Transverse colon (tissue), 4 donors: ENCODE measurements at regions not wholly inside any gene's neighbourhood (a gene's known extent, or its start where the extent isn't known, plus 50 kb on each side); places are given as distances from the start of the nearest gene placed in this dataset.

Experiments used
- DNase-seq: peaks from one replicate; pipeline ENCODE4 v3.0.0-alpha.2; 2019
- H3K27ac ChIP-seq, 4 donors: fragments of 200-600 bp; sonication (generic); 2 replicates each; pipeline ENCODE4 v1.5.1; 2016 to 2018; ENCODE audit warnings: inconsistent platforms in 4 of 4
- H3K27me3 ChIP-seq: fragments of 200-600 bp; sonication (generic); 2 replicates; pipeline ENCODE4 v1.5.1; 2017; ENCODE audit warnings: inconsistent platforms
- H3K36me3 ChIP-seq, 4 donors: fragments of 200-600 bp; sonication (generic); 2 replicates each; pipeline ENCODE4 v1.5.1; 2017 to 2019; ENCODE audit warnings: inconsistent platforms in 4 of 4
- H3K4me1 ChIP-seq, 4 donors: fragments of 200-600 bp; sonication (generic); 2 replicates each; pipeline ENCODE4 v1.5.1; 2017 to 2020; ENCODE audit warnings: inconsistent platforms in 4 of 4
- H3K4me3 ChIP-seq, 4 donors: fragments of 200-600 bp; sonication (generic); 1 replicate in 1 of 4; 2 replicates in 3 of 4; pipeline versions ENCODE4 v1.5.1 to v1.6.1; 2017 to 2019; ENCODE audit warnings: inconsistent platforms in 4 of 4
- H3K9me3 ChIP-seq, 2 donors: fragments of 200-600 bp; sonication (generic); 2 replicates each; pipeline ENCODE4 v1.5.1; 2017 to 2019; ENCODE audit warnings: inconsistent platforms in 2 of 2
- CTCF ChIP-seq, 5 experiments: fragments of 200-600 bp in 3 of 5; fragments of 450-650 bp in 2 of 5; sonication (generic) in 3 of 5; IDR thresholded peaks; 1 replicate in 2 of 5; 2 replicates in 3 of 5; pipeline ENCODE4 v1.5.1; 2016 to 2017; ENCODE audit warnings: antibody characterized with exemption in 5 of 5, inconsistent platforms in 3 of 5, mild to moderate bottlenecking in 2 of 5, moderate library complexity in 1 of 5
- EP300 ChIP-seq: sonication (generic); formaldehyde crosslinking; IDR thresholded peaks from one replicate; pipeline ENCODE4 v1.6.1; 2017; ENCODE audit warnings: antibody characterized with exemption, low read depth
- POLR2A ChIP-seq: fragments of 450-650 bp; IDR thresholded peaks from one replicate; pipeline ENCODE4 v1.6.1; 2016; ENCODE audit warnings: antibody characterized with exemption, mild to moderate bottlenecking, moderate library complexity
- POLR2AphosphoS5 ChIP-seq, 3 donors: sonication (generic); formaldehyde crosslinking; IDR thresholded peaks; one replicate each; pipeline ENCODE4 v1.6.1; 2016; ENCODE audit warnings: antibody characterized with exemption in 3 of 3
- WGBS, 2 donors: methylation state at CpG; one replicate each; pipeline ENCODE4 v1.1.5; 2018; ENCODE audit warnings: low coverage in 1 of 2; 5-methylcytosine and 5-hydroxymethylcytosine counted together
- in situ Hi-C, 4 donors: fragments of 200-750 bp; cut with MboI; loops; one replicate each; pipeline versions ENCODE4 v1.15.0 to v1.15.1; 2017; ENCODE audit warnings: low sequenced_read_pairs in 3 of 4, low pct_ligation_motif_present in 1 of 4, low pct_unique_long_range_greater_than_20kb in 1 of 4
- intact Hi-C: fragments of 100-400 bp; cut with DNase I; formaldehyde crosslinking; loops from one replicate; pipeline ENCODE4 v1.15.1; 2023; ENCODE audit warnings: low total_unique reads

GRCh38 chr1:8211883-8212579 lies 105.9 kb upstream of the SLC45A1 start:
- WGBS, 2 donors: 72 to 83% methylated on average over 4 to 27 of the region's 27 CpGs
- H3K27ac ChIP-seq: peak overlapping the region in 1 of 4 donors; percentile 50
- TF ChIP-seq POLR2AphosphoS5 (IDR thresholded peaks at IDR 0.05) (peak in 2 of 3 donors; percentile 12 to 33), CTCF (IDR thresholded peaks at IDR 0.05) (no peak), POLR2A (no peak), EP300 (no peak)
- peak; percentile 26 for DNase-seq
- no peaks in the 10 kb centered on the region for H3K36me3 ChIP-seq
- H3K9me3 ChIP-seq: no peaks in the 10 kb centered on the region
- in situ Hi-C loops (no loop called here), intact Hi-C loops (loop anchor here (10.0 kb wide), 1 partner anchor 187 kb away; the partner anchor contains the start of gene ERRFI1)
- peaks cover 0 to 7% (median 4%) of the 10 kb centered on the region in 4 donors for H3K4me1 ChIP-seq
- H3K4me3 ChIP-seq: no peak overlapping the region
- no peaks in the 10 kb centered on the region for H3K27me3 ChIP-seq

GRCh38 chr1:8211251-8211882 lies 106.5 kb upstream of the SLC45A1 start:
- peak overlapping the region in 1 of 4 donors; percentile 50 for H3K27ac ChIP-seq
- no peaks in the 10 kb centered on the region for H3K36me3 ChIP-seq
- no peaks in the 10 kb centered on the region for H3K9me3 ChIP-seq
- intact Hi-C loops: loop anchor here (10.0 kb wide), 1 partner anchor 187 kb away; the partner anchor contains the start of gene ERRFI1
- H3K4me3 ChIP-seq: no peak overlapping the region
- WGBS, 2 donors: 40 to 86% methylated on average over 1 to 17 of the region's 17 CpGs
- TF ChIP-seq CTCF (IDR thresholded peaks at IDR 0.05) (no peak), POLR2A (no peak), EP300 (no peak), POLR2AphosphoS5 (IDR thresholded peaks at IDR 0.05) (no peak)
- no peaks in the 10 kb centered on the region for H3K27me3 ChIP-seq
- DNase-seq: no peak
- in situ Hi-C loops: no loop called here
- H3K4me1 ChIP-seq: peaks cover 0 to under 1% (median 0%) of the 10 kb centered on the region in 4 donors

GRCh38 chr1:8207202-8207601 lies 110.7 kb upstream of the SLC45A1 start:
- H3K9me3 ChIP-seq: no peaks in the 10 kb centered on the region
- H3K27ac ChIP-seq: no peak overlapping the region
- intact Hi-C loops: no loop called here
- no peak for TF ChIP-seq CTCF (IDR thresholded peaks at IDR 0.05)
- TF ChIP-seq POLR2A: no peak
- no peak for TF ChIP-seq POLR2AphosphoS5 (IDR thresholded peaks at IDR 0.05)
- no peak for TF ChIP-seq EP300
- no peaks in the 10 kb centered on the region for H3K36me3 ChIP-seq
- DNase-seq: no peak
- peaks cover 4 to 20% (median 13%) of the 10 kb centered on the region in 4 donors for H3K4me1 ChIP-seq
- WGBS, 2 donors: 87 to 88% methylated on average over 3 to 8 of the region's 8 CpGs
- H3K4me3 ChIP-seq: no peak overlapping the region
- H3K27me3 ChIP-seq: no peaks in the 10 kb centered on the region
- in situ Hi-C loops: no loop called here

- Histone ChIP-seq H3K27me3 (no peaks in the 10 kb centered on the region), H3K27ac (no peak overlapping the region), H3K36me3 (no peaks in the 10 kb centered on the region), H3K4me1 (peaks cover 10 to 26% (median 21%) of the 10 kb centered on the region in 4 donors), H3K4me3 (no peak overlapping the region), H3K9me3 (no peaks in the 10 kb centered on the region)
- intact Hi-C loops (no loop called here), in situ Hi-C loops (no loop called here)
- TF ChIP-seq CTCF (IDR thresholded peaks at IDR 0.05) (no peak), POLR2A (no peak), EP300 (no peak), POLR2AphosphoS5 (IDR thresholded peaks at IDR 0.05) (no peak)
- 86 to 95% methylated on average over 1 to 7 of the region's 7 CpGs for WGBS, 2 donors
- no peak for DNase-seq
Observed at GRCh38 chr1:8206391-8206790, 111.5 kb upstream of the SLC45A1 start.
